Testis (tissue), 2 donors: ENCODE measurements at regions not wholly inside any gene's neighbourhood (a gene's known extent, or its start where the extent isn't known, plus 50 kb on each side); places are given as distances from the start of the nearest gene placed in this dataset.
A peak's percentile ranks its signal among the peaks of the same experiment; 100 is the strongest.

Experiments
- DNase-seq: peaks from one replicate; pipeline ENCODE4 v3.0.0-alpha.2; 2019
- H3K27ac ChIP-seq, 2 donors: fragments of 200-600 bp; sonication (generic); one replicate each; pipeline ENCODE4 v1.5.1; 2019
- H3K27me3 ChIP-seq: fragments of 200-600 bp; sonication (generic); one replicate; pipeline ENCODE4 v1.5.1; 2019
- H3K36me3 ChIP-seq: fragments of 200-600 bp; sonication (generic); one replicate; pipeline ENCODE4 v1.5.1; 2017; ENCODE audit warnings: low read depth; ENCODE audit errors: missing control alignments
- H3K4me1 ChIP-seq: fragments of 200-600 bp; sonication (generic); one replicate; pipeline ENCODE4 v1.5.1; 2019
- H3K4me3 ChIP-seq, 2 donors: fragments of 200-600 bp; sonication (generic); one replicate each; pipeline ENCODE4 v1.5.1; 2017 to 2019
- H3K9me3 ChIP-seq: fragments of 200-600 bp; sonication (generic); one replicate; pipeline ENCODE4 v1.5.1; 2017
- CTCF ChIP-seq, 3 experiments: fragments of 450-650 bp in 2 of 3; fragments of 200-600 bp in 1 of 3; sonication (generic) in 1 of 3; IDR thresholded peaks; one replicate each; pipeline ENCODE4 v1.5.1; 2016 to 2019; ENCODE audit warnings: antibody characterized with exemption in 3 of 3, mild to moderate bottlenecking in 2 of 3, moderate library complexity in 1 of 3
- POLR2A ChIP-seq: fragments of 450-650 bp; IDR thresholded peaks from one replicate; pipeline ENCODE4 v1.6.1; 2017; ENCODE audit warnings: antibody characterized with exemption, mild to moderate bottlenecking, moderate library complexity
- WGBS, 2 donors: methylation state at CpG; one replicate each; pipeline ENCODE4 v1.1.5; 2018; 5-methylcytosine and 5-hydroxymethylcytosine counted together
- intact Hi-C: fragments of 100-400 bp; cut with DNase I; formaldehyde crosslinking; loops from one replicate; pipeline ENCODE4 v1.15.1; 2023; ENCODE audit warnings: low total_unique reads

- Histone ChIP-seq H3K27ac (no peak overlapping the region), H3K27me3 (no peaks in the 10 kb centered on the region), H3K4me3 (no peak overlapping the region), H3K9me3 (no peaks in the 10 kb centered on the region), H3K4me1 (peaks cover 13% of the 10 kb centered on the region), H3K36me3 (no peaks in the 10 kb centered on the region)
- WGBS, 2 donors, result 77% methylated on average over 4 to 6 of the region's 6 CpGs
- TF ChIP-seq POLR2A, result no peak
- no peak for TF ChIP-seq CTCF (IDR thresholded peaks at IDR 0.05)
- no peak for DNase-seq
- intact Hi-C loops, result no loop called here
Observed at GRCh38 chr14:100409003-100409360, 85.8 kb downstream of the SLC25A47 start.

GRCh38 chr14:100409651-100410050 is 86.5 kb downstream of the SLC25A47 start:
- DNase-seq, result no peak

GRCh38 chr14:100410056-100410565 is 87.0 kb downstream of the SLC25A47 start:
- TF ChIP-seq CTCF (IDR thresholded peaks at IDR 0.05), result no peak
- TF ChIP-seq POLR2A, result no peak
- H3K27me3 ChIP-seq, result no peaks in the 10 kb centered on the region
- DNase-seq, result peak; percentile 71
- H3K36me3 ChIP-seq, result no peaks in the 10 kb centered on the region
- H3K27ac ChIP-seq, result no peak overlapping the region
- H3K4me1 ChIP-seq, result peaks cover 13% of the 10 kb centered on the region
- WGBS, 2 donors, result 45 to 67% methylated on average over 8 of the region's 8 CpGs
- H3K4me3 ChIP-seq, result no peak overlapping the region
- intact Hi-C loops, result no loop called here
- H3K9me3 ChIP-seq, result no peaks in the 10 kb centered on the region

More at GRCh38 chr14:100409651-100410050, 86.5 kb downstream of the SLC25A47 start:
- no peak overlapping the region for H3K4me3 ChIP-seq
- H3K27me3 ChIP-seq, result no peaks in the 10 kb centered on the region
- no peaks in the 10 kb centered on the region for H3K36me3 ChIP-seq
- intact Hi-C loops, result no loop called here
- TF ChIP-seq POLR2A, result no peak
- no peak for TF ChIP-seq CTCF (IDR thresholded peaks at IDR 0.05)
- H3K4me1 ChIP-seq, result peaks cover 13% of the 10 kb centered on the region
- H3K27ac ChIP-seq, result no peak overlapping the region
- H3K9me3 ChIP-seq, result no peaks in the 10 kb centered on the region
- WGBS, 2 donors, result 45 to 67% methylated on average over 2 of the region's 2 CpGs

- Histone ChIP-seq H3K27ac (no peak overlapping the region), H3K4me3 (no peak overlapping the region), H3K36me3 (no peaks in the 10 kb centered on the region), H3K9me3 (no peaks in the 10 kb centered on the region), H3K27me3 (no peaks in the 10 kb centered on the region), H3K4me1 (peaks cover 8% of the 10 kb centered on the region)
- DNase-seq, result no peak
- intact Hi-C loops, result no loop called here
- TF ChIP-seq CTCF (IDR thresholded peaks at IDR 0.05) (no peak), POLR2A (no peak)
- 95% methylated on average over 7 of the region's 7 CpGs for WGBS, 2 donors
Observed at GRCh38 chr14:100413699-100414098, 90.6 kb downstream of the SLC25A47 start.

GRCh38 chr14:100415226-100415625 is 92.1 kb downstream of the SLC25A47 start:
- no peak overlapping the region for H3K27ac ChIP-seq
- H3K36me3 ChIP-seq, result no peaks in the 10 kb centered on the region
- TF ChIP-seq CTCF (IDR thresholded peaks at IDR 0.05) (no peak), POLR2A (no peak)
- WGBS, 2 donors, result 83 to 87% methylated on average over 3 of the region's 3 CpGs
- H3K4me1 ChIP-seq, result peaks cover 2% of the 10 kb centered on the region
- H3K4me3 ChIP-seq, result no peak overlapping the region
- no peak for DNase-seq
- H3K9me3 ChIP-seq, result no peaks in the 10 kb centered on the region
- H3K27me3 ChIP-seq, result no peaks in the 10 kb centered on the region
- intact Hi-C loops, result no loop called here
